MM.1S (cell line): ENCODE measurements at regions not wholly inside any gene's neighbourhood (a gene's known extent, or its start where the extent isn't known, plus 50 kb on each side); places are given as distances from the start of the nearest gene placed in this dataset.

Experiments
- EZH2 ChIP-seq: fragments of 300-600 bp; sonication (generic); optimal IDR thresholded peaks from 2 replicates; pipeline ENCODE3; 2017; ENCODE audit warnings: low read depth, mild to moderate bottlenecking, antibody characterized with exemption, low read length, mixed read lengths
- TF ChIP-seq, protein P1 (sequence below): fragments of 300-600 bp; sonication (generic); IDR thresholded peaks from 2 replicates; pipeline ENCODE4 v1.5.1; 2016; ENCODE audit warnings: antibody characterized with exemption, low read length, mixed read lengths

DNA sequence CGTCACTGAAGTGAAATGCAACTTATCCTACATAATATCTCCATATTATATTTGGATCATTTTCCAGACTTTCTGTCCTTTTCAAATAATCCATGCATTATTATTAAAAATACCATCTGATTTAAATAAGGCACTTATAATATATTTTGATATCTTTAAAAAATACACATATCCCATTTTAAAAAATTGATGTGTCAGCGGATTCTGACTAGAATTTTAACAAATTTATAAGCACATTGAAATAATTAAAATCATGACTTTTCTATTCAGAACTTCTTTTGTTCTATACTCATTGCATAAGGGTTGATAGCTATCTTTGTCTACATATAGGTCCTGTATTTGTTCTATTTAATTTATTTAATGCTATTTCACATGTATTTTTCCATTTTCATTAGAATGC lies 199.0 kb upstream of the DSEL start:
- TF ChIP-seq, protein P1, sequence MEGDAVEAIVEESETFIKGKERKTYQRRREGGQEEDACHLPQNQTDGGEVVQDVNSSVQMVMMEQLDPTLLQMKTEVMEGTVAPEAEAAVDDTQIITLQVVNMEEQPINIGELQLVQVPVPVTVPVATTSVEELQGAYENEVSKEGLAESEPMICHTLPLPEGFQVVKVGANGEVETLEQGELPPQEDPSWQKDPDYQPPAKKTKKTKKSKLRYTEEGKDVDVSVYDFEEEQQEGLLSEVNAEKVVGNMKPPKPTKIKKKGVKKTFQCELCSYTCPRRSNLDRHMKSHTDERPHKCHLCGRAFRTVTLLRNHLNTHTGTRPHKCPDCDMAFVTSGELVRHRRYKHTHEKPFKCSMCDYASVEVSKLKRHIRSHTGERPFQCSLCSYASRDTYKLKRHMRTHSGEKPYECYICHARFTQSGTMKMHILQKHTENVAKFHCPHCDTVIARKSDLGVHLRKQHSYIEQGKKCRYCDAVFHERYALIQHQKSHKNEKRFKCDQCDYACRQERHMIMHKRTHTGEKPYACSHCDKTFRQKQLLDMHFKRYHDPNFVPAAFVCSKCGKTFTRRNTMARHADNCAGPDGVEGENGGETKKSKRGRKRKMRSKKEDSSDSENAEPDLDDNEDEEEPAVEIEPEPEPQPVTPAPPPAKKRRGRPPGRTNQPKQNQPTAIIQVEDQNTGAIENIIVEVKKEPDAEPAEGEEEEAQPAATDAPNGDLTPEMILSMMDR = no peak
- TF ChIP-seq EZH2 = no peak
